Left kidney (tissue), 1 donor: ENCODE measurements at regions not wholly inside any gene's neighbourhood (a gene's known extent, or its start where the extent isn't known, plus 50 kb on each side); places are given as distances from the start of the nearest gene placed in this dataset.
"Not testable (repeated sequence)": the region's sequence is repeated elsewhere in the genome, so short reads cannot be mapped to it uniquely, and the experiment has no call there.

Source experiments
- DNase-seq: peaks from one replicate; pipeline ENCODE4 v3.0.0-alpha.2; 2013

- DNase-seq: no peak
Measured at GRCh38 chr3:6435951-6436350, 425.0 kb upstream of the GRM7 start.

- no peak for DNase-seq
Measured at GRCh38 chr3:6437631-6438030, 423.3 kb upstream of the GRM7 start.

GRCh38 chr3:6438031-6438430, 422.9 kb upstream of the GRM7 start:
- no peak for DNase-seq

- DNase-seq: peak; percentile 6
Measured at GRCh38 chr3:6439226-6439625, 421.7 kb upstream of the GRM7 start.

- DNase-seq: no peak
Measured at GRCh38 chr3:6439824-6440223, 421.1 kb upstream of the GRM7 start.

GRCh38 chr3:6444888-6445658, 415.8 kb upstream of the GRM7 start:
- no peak for DNase-seq

- no peak for DNase-seq
Measured at GRCh38 chr3:6447166-6447801, 413.6 kb upstream of the GRM7 start.

- no peak for DNase-seq
Measured at GRCh38 chr3:6448011-6448410, 412.9 kb upstream of the GRM7 start.

GRCh38 chr3:6449099-6449498, 411.8 kb upstream of the GRM7 start:
- no peak for DNase-seq

- no peak for DNase-seq
Measured at GRCh38 chr3:6452974-6453373, 407.9 kb upstream of the GRM7 start.

GRCh38 chr3:6455031-6455430, 405.9 kb upstream of the GRM7 start:
- no peak for DNase-seq

GRCh38 chr3:6467186-6467585, 393.7 kb upstream of the GRM7 start:
- DNase-seq: no peak

GRCh38 chr3:6468589-6468988, 392.3 kb upstream of the GRM7 start:
- no peak for DNase-seq

- DNase-seq: no peak
Measured at GRCh38 chr3:6471744-6472143, 389.2 kb upstream of the GRM7 start.

- DNase-seq: not testable (repeated sequence)
Measured at GRCh38 chr3:6490487-6491327, 370.2 kb upstream of the GRM7 start.

- DNase-seq: no peak
Measured at GRCh38 chr3:6491768-6492167, 369.1 kb upstream of the GRM7 start.

- no peak for DNase-seq
Measured at GRCh38 chr3:6492306-6492705, 368.6 kb upstream of the GRM7 start.

- not testable (repeated sequence) for DNase-seq
Measured at GRCh38 chr3:6498944-6499343, 362.0 kb upstream of the GRM7 start.

GRCh38 chr3:6504347-6504746, 356.6 kb upstream of the GRM7 start:
- peak; percentile 12 for DNase-seq

GRCh38 chr3:6504834-6505233, 356.1 kb upstream of the GRM7 start:
- no peak for DNase-seq

- no peak for DNase-seq
Measured at GRCh38 chr3:6508410-6508759, 352.5 kb upstream of the GRM7 start.

GRCh38 chr3:6509576-6509975, 351.3 kb upstream of the GRM7 start:
- DNase-seq: no peak

- no peak for DNase-seq
Measured at GRCh38 chr3:6510713-6511112, 350.2 kb upstream of the GRM7 start.
